ENCODE measurements at regions not wholly inside any gene's neighbourhood (a gene's known extent, or its start where the extent isn't known, plus 50 kb on each side); places are given as distances from the start of the nearest gene placed in this dataset.

DNA sequence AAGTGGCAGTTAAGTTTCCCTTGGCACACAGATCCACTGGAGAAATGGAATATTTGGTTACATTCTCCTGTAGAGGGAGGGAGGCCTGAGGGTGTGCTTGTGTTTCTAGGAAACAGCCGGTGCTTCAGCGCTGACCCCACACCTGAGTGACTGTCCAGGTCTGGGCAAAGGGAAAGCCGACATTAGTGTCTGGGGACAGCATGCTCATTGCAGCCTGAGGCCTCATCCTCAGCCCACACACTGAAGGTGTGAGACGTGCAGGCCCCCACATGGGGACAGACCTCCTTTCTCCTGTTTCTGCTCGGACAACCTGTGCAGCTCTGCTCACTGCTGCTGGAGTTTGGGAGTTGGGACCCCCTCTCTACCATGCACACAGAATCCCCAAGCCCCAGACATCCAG, 178.3 kb downstream of the ACKR3 start:
- TF ChIP-seq CTCF (IDR thresholded peaks at IDR 0.05; ENCODE audit: low read depth, low read length, missing control alignments) = no peak
- H3K4me3 ChIP-seq (ENCODE audit: low read depth, low read length) = no peak overlapping the region
- no peak for DNase-seq (ENCODE audit: low read depth)

DNA sequence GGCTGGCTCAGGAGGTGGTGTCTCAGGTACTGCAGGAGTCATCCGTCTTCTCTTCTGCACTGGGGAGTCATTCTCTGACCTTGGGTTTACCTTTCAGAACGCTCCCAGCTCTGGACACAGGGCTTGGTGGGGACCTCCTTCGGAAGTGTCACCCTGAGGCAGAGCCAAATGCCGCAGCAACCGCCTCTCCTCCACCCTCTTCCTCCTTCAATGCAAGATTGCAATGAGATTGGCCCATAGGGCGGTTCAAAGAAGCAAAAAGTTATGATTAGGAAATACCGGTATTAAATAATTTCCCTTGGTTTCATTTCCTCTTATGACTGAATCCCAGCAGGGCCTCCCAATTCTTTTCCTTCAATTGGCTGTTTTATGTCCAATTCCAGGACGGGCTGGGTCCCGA, 178.8 kb downstream of the ACKR3 start:
- no peak for DNase-seq (ENCODE audit: low read depth)
- TF ChIP-seq CTCF (IDR thresholded peaks at IDR 0.05; ENCODE audit: low read depth, low read length, missing control alignments) = no peak

DNA sequence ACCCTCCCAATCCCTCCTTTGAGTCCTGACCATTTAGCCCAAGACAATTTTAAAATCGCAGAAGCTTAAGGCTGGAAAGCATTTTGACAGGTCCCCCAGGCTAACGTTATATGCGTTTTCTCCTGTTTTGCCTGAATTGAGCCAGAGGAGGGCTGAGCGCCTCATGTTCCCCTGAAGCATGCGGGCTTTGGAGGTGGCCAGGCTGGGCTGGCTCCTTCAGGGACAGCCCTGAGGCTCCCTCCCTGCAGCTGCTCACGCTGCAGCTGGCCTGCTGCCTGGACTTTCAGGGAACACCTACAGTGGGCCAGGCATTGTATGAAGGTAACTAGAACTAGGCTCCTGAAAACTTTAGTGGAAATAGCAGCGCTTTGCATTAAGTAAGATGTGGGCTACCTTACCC, 179.2 kb downstream of the ACKR3 start:
- no peak for DNase-seq (ENCODE audit: low read depth)
- no peak for TF ChIP-seq CTCF (IDR thresholded peaks at IDR 0.05; ENCODE audit: low read depth, low read length, missing control alignments)
- no peak overlapping the region for H3K4me3 ChIP-seq (ENCODE audit: low read depth, low read length)

More for the DNA sequence above, 178.8 kb downstream of the ACKR3 start:
- no peak overlapping the region for H3K4me3 ChIP-seq (ENCODE audit: low read depth, low read length)

DNA sequence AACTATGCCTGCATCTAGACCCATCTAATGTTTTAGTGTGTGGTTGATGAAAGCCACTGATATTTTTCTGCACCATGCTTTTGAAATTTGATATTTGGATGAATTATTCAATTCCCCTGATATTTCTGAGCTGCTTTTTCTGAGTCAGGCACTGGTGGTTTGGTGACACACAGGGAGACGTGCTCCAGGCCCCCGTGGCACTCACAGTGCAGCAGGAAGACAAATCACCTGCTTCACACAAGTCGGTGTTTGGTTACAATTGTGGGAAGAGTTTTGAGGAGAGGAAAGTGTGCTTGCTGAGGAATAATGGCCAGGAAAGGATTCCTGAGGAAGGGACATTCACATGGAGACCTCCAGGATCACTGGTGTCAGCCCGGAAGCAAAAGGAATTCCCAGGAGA, 179.7 kb downstream of the ACKR3 start:
- no peak for DNase-seq (ENCODE audit: low read depth)
- H3K4me3 ChIP-seq (ENCODE audit: low read depth, low read length) = no peak overlapping the region
- TF ChIP-seq CTCF (IDR thresholded peaks at IDR 0.05; ENCODE audit: low read depth, low read length, missing control alignments) = no peak

DNA sequence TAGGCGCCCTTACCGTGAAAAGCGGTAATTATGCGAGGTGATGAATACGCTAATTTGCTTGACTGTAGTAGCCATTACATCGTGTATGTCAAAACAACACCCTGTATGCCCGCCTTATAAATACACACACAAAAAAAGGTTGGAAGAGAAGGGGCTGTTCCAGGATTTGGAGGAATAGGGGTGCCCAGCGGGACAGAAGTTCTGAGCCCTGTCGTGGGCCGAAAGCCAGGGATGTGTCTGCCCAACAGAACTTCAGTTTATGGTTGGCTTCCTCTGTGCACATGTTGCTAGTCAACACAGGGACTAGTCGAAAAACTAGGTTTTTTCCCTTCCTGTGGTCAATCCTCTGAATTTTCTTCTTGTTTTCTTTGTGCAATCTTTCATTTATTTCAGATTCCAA, 182.5 kb downstream of the ACKR3 start:
- no peak for TF ChIP-seq CTCF (IDR thresholded peaks at IDR 0.05; ENCODE audit: low read depth, low read length, missing control alignments)
- no peak for DNase-seq (ENCODE audit: low read depth)
- no peak overlapping the region for H3K4me3 ChIP-seq (ENCODE audit: low read depth, low read length)

DNA sequence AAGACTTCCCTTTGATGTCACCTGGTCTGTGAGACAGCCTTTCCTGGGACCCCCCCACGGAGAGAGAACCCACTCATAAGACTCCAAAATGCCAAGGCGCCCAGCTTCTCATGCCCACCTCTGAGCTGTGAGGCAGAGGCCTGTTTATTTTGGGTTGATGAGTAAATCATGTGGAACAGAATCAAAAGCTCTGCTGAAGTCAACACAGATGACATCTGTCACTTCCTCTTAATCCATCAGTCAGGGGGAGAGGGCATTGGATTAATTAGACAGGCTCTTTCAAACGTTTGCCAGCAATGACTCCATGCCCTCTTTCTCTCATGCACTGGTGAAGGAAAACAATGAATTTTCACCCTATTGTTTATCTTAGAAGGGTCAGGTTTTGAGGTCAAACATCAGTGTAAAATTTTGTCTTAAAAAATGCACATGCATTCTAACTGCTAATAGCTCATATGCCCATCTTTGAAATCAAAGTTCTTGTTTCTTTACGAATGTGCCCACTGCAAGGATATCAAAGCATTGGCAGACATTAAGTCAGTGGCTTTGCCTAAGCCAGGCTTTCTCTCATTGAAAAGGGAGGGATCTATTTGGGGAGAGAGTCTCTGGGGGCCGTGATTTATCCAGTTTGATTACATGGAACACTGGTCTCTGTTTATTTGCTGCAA, 184.1 kb downstream of the ACKR3 start:
- no peak for DNase-seq (ENCODE audit: low read depth)
- no peak for TF ChIP-seq CTCF (IDR thresholded peaks at IDR 0.05; ENCODE audit: low read depth, low read length, missing control alignments)
- no peak overlapping the region for H3K4me3 ChIP-seq (ENCODE audit: low read depth, low read length)

DNA sequence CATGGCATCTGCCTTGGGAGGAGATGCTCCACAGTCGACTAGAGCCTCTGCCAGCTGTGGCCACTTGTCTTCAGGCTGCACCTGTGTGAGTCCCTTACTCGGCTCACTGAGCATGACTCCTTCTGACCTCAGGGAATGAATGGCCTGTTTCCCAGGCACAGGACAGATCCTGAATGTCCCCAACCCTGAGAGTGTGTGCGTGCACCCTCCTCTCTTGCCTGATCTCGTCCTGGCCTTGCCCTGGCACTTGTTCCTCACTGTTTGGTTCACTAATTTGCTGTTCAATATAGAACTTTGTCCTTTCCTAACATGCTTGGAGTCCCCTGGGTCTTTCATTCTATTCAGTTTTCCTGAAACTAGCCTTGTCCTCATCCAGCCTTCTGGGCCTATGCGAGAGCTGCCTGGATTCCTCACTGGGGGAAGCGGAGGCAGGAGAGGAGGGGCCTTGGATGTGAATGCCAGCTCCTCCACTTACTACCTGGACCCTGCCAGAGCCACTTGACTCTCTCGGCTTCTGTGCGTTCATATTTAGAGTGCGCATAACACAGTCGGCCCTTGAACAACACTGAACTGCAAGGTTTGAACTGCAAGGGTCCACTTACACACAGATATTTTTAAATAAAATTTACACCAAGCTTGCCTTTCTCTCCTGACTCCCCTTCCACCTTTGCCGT, 184.8 kb downstream of the ACKR3 start:
- DNase-seq (ENCODE audit: low read depth) = no peak
- TF ChIP-seq CTCF (IDR thresholded peaks at IDR 0.05; ENCODE audit: low read depth, low read length, missing control alignments) = no peak
- H3K4me3 ChIP-seq (ENCODE audit: low read depth, low read length) = no peak overlapping the region

Data from GM12864 (cell line).